Fibroblast of mammary gland (primary cell): ENCODE measurements at regions not wholly inside any gene's neighbourhood (a gene's known extent, or its start where the extent isn't known, plus 50 kb on each side); places are given as distances from the start of the nearest gene placed in this dataset.
"Not testable (repeated sequence)": the region's sequence is repeated elsewhere in the genome, so short reads cannot be mapped to it uniquely, and the experiment has no call there.

Experiments
- DNase-seq: peaks from one replicate; pipeline ENCODE4 v3.0.0-alpha.2; 2010; ENCODE audit warnings: low read depth
- H3K4me3 ChIP-seq: 2 replicates; pipeline ENCODE4 v1.5.1; 2011; ENCODE audit warnings: low read depth, mild to moderate bottlenecking, low read length, moderate library complexity; ENCODE audit not compliant: control insufficient read depth
- TF ChIP-seq, protein P1 (sequence below): conservative IDR thresholded peaks from 2 replicates; pipeline ENCODE4 v1.5.1; 2011; ENCODE audit warnings: low read depth, low read length, inconsistent platforms; ENCODE audit not compliant: control insufficient read depth, insufficient read depth

- no peak overlapping the region for H3K4me3 ChIP-seq
- DNase-seq: no peak
- TF ChIP-seq, protein P1, sequence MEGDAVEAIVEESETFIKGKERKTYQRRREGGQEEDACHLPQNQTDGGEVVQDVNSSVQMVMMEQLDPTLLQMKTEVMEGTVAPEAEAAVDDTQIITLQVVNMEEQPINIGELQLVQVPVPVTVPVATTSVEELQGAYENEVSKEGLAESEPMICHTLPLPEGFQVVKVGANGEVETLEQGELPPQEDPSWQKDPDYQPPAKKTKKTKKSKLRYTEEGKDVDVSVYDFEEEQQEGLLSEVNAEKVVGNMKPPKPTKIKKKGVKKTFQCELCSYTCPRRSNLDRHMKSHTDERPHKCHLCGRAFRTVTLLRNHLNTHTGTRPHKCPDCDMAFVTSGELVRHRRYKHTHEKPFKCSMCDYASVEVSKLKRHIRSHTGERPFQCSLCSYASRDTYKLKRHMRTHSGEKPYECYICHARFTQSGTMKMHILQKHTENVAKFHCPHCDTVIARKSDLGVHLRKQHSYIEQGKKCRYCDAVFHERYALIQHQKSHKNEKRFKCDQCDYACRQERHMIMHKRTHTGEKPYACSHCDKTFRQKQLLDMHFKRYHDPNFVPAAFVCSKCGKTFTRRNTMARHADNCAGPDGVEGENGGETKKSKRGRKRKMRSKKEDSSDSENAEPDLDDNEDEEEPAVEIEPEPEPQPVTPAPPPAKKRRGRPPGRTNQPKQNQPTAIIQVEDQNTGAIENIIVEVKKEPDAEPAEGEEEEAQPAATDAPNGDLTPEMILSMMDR: no peak
Observed at GRCh38 chr1:189706594-189706993, 771.1 kb downstream of the BRINP3 start.

DNA sequence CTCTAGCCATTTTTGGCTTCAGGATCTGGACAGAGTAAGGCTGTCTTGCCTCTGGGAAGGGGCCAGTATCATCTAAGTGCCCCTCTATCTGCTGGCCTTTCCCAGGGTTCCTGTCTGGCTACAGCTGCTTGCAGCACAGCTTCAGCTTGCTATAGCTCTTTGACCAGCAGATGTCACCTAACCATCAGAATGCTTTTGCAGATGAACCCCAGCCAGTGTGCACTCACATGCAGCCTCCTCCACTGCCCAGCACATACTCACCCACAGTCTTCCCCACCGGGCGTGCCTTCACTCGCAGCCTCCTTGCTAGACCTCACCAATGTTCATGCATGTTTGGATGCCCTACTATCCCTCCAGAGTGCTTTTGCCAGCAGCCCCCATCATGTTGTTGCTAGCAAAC lies 769.0 kb downstream of the BRINP3 start:
- DNase-seq: no peak
- no peak overlapping the region for H3K4me3 ChIP-seq
- TF ChIP-seq, protein P1: no peak

GRCh38 chr1:189718147-189718795 lies 759.4 kb downstream of the BRINP3 start:
- not testable (repeated sequence) for H3K4me3 ChIP-seq, DNase-seq

DNA sequence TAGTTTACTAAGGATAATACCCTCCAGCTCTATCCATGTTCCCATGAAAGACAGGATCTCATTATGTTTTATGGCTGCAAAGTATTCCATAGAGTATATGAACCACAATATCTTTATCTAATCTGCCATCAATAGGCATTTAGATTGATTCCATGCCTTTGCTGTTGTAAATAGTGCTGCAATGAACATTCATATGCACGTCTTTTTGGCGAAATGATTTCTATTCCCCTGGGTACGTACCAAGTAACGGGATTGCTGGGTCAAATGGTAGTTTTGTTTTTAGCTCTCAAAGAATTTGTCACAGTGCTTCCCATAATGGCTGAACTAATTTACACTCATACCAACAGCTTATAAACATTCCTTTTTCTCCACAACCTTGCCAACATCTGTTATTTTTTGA lies 750.9 kb downstream of the BRINP3 start:
- no peak overlapping the region for H3K4me3 ChIP-seq
- DNase-seq: no peak
- TF ChIP-seq, protein P1: no peak

- no peak for DNase-seq
- TF ChIP-seq, protein P1: no peak
- no peak overlapping the region for H3K4me3 ChIP-seq
Observed at GRCh38 chr1:189751311-189751710, 726.4 kb downstream of the BRINP3 start.

DNA sequence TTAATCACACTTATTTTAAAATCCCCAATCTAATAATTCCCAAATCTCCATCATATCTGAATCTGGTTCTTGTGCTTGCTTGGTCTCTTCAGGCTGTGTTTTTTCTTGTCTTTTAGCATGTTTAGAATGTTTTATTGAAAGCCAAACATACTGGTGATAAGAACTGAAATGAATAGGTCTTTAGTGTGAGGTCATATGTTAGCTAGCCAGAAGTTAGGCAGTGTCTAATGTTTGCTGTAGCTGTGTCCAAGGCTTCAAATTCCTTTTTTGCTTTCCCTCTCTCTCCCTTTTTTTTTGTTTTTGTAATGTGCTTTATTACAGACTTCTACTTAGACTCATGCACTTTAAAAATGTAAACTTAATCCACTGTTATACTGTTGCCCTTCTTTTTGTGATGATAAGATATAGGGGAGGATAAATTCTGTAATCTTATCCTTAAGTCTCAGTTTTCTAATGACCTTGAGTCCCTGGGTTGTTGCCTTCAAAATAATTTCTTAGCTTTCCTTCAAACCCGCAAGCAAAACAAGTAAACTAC lies 725.1 kb downstream of the BRINP3 start:
- no peak overlapping the region for H3K4me3 ChIP-seq
- no peak for DNase-seq

DNA sequence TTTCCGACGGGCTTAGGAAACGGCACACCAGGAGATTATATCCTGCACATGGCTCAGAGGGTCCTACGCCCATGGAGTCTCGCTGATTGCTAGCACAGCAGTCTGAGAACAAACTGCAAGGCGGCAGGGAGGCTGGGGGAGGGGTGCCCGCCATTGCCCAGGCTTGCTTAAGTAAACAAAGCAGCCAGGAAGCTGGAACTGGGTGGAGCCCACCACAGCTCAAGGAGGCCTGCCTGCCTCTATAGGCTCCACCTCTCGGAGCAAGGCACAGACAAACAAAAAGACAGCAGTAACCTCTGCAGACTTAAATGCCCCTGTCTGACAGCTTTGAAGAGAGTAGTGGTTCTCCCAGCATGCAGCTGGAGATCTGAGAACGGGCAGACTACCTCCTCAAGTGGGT lies 722.6 kb downstream of the BRINP3 start:
- not testable (repeated sequence) for DNase-seq, H3K4me3 ChIP-seq

More for the DNA sequence above, 725.1 kb downstream of the BRINP3 start:
- TF ChIP-seq, protein P1: no peak
